Activated naive CD4-positive, alpha-beta T cell treated with anti-CD3 and anti-CD28 coated beads, Interleukin-2, amount 10 ng/mL, durations not matched to agents 7 days and 5 days (primary cell): ENCODE measurements at regions not wholly inside any gene's neighbourhood (a gene's known extent, or its start where the extent isn't known, plus 50 kb on each side); places are given as distances from the start of the nearest gene placed in this dataset.

Experiments used
- CTCF ChIA-PET: fragments of 350-600 bp; sonication (Branson Sonifier 250); formaldehyde crosslinking; loops from one replicate; lab custom pipeline; 2021; ENCODE audit warnings: antibody characterized with exemption; lab: Charles Lee
- DNase-seq: peaks from one replicate; pipeline ENCODE4 v3.0.0-alpha.2; 2020
- H3K27ac Mint-ChIP-seq: one replicate; pipeline ENCODE4 v1.8.0; 2021; ENCODE audit warnings: mild to moderate bottlenecking, moderate library complexity, mixed read lengths
- H3K27me3 Mint-ChIP-seq: one replicate; pipeline ENCODE4 v1.8.0; 2021; ENCODE audit warnings: mild to moderate bottlenecking, mixed read lengths
- H3K36me3 Mint-ChIP-seq: one replicate; pipeline ENCODE4 v1.8.0; 2021; ENCODE audit warnings: mixed read lengths
- H3K4me1 Mint-ChIP-seq: one replicate; pipeline ENCODE4 v1.8.0; 2021; ENCODE audit warnings: mixed read lengths
- H3K4me3 Mint-ChIP-seq: one replicate; pipeline ENCODE4 v1.8.0; 2021; ENCODE audit warnings: mild to moderate bottlenecking, moderate library complexity, mixed read lengths
- H3K9me3 Mint-ChIP-seq: one replicate; pipeline ENCODE4 v1.8.0; 2021; ENCODE audit warnings: mixed read lengths

GRCh38 chr3:22122567-22122966, 371.6 kb upstream of the ZNF385D start:
- CTCF ChIA-PET = no interaction called here
- Mint-ChIP-seq H3K4me1 (no peaks in the 10 kb centered on the region), H3K27ac (no peak overlapping the region), H3K4me3 (no peak overlapping the region), H3K9me3 (no peaks in the 10 kb centered on the region), H3K36me3 (no peaks in the 10 kb centered on the region), H3K27me3 (no peaks in the 10 kb centered on the region)
- DNase-seq = no peak

- Mint-ChIP-seq H3K36me3 (no peaks in the 10 kb centered on the region), H3K9me3 (peaks cover 2% of the 10 kb centered on the region), H3K4me3 (no peak overlapping the region), H3K4me1 (no peaks in the 10 kb centered on the region), H3K27me3 (no peaks in the 10 kb centered on the region), H3K27ac (no peak overlapping the region)
- CTCF ChIA-PET = interaction anchor here (1.3 kb wide), 1 partner anchor 13 kb away, joined by 5 read pairs; no protein-coding TSS in a partner anchor
- DNase-seq = no peak
Observed at GRCh38 chr3:22129101-22129500, 378.1 kb upstream of the ZNF385D start.

GRCh38 chr3:22141769-22142168, 390.8 kb upstream of the ZNF385D start:
- no peak for DNase-seq
- H3K4me3 Mint-ChIP-seq = no peak overlapping the region
- H3K4me1 Mint-ChIP-seq = no peaks in the 10 kb centered on the region
- CTCF ChIA-PET = no interaction called here
- H3K36me3 Mint-ChIP-seq = no peaks in the 10 kb centered on the region
- peaks cover 2% of the 10 kb centered on the region for H3K9me3 Mint-ChIP-seq
- H3K27ac Mint-ChIP-seq = no peak overlapping the region
- H3K27me3 Mint-ChIP-seq = no peaks in the 10 kb centered on the region

GRCh38 chr3:22147161-22147560, 396.2 kb upstream of the ZNF385D start:
- no peak for DNase-seq
- H3K4me1 Mint-ChIP-seq = no peaks in the 10 kb centered on the region
- H3K36me3 Mint-ChIP-seq = no peaks in the 10 kb centered on the region
- CTCF ChIA-PET = no interaction called here
- H3K27me3 Mint-ChIP-seq = no peaks in the 10 kb centered on the region
- no peaks in the 10 kb centered on the region for H3K9me3 Mint-ChIP-seq
- H3K4me3 Mint-ChIP-seq = no peak overlapping the region
- no peak overlapping the region for H3K27ac Mint-ChIP-seq

- Mint-ChIP-seq H3K9me3 (no peaks in the 10 kb centered on the region), H3K27ac (no peak overlapping the region), H3K27me3 (no peaks in the 10 kb centered on the region), H3K4me1 (no peaks in the 10 kb centered on the region), H3K36me3 (no peaks in the 10 kb centered on the region), H3K4me3 (no peak overlapping the region)
- no peak for DNase-seq
- CTCF ChIA-PET = no interaction called here
Observed at GRCh38 chr3:22156868-22157267, 405.9 kb upstream of the ZNF385D start.

- H3K9me3 Mint-ChIP-seq = no peaks in the 10 kb centered on the region
- H3K36me3 Mint-ChIP-seq = no peaks in the 10 kb centered on the region
- CTCF ChIA-PET = no interaction called here
- no peaks in the 10 kb centered on the region for H3K27me3 Mint-ChIP-seq
- H3K4me1 Mint-ChIP-seq = no peaks in the 10 kb centered on the region
- H3K27ac Mint-ChIP-seq = no peak overlapping the region
- no peak for DNase-seq
- H3K4me3 Mint-ChIP-seq = no peak overlapping the region
Observed at GRCh38 chr3:22157848-22158247, 406.8 kb upstream of the ZNF385D start.

GRCh38 chr3:22159004-22159695, 408.1 kb upstream of the ZNF385D start:
- no peaks in the 10 kb centered on the region for H3K9me3 Mint-ChIP-seq
- no peaks in the 10 kb centered on the region for H3K36me3 Mint-ChIP-seq
- no peak overlapping the region for H3K4me3 Mint-ChIP-seq
- no peaks in the 10 kb centered on the region for H3K4me1 Mint-ChIP-seq
- DNase-seq = no peak
- CTCF ChIA-PET = no interaction called here
- no peaks in the 10 kb centered on the region for H3K27me3 Mint-ChIP-seq
- H3K27ac Mint-ChIP-seq = no peak overlapping the region

- H3K27me3 Mint-ChIP-seq = no peaks in the 10 kb centered on the region
- H3K4me1 Mint-ChIP-seq = no peaks in the 10 kb centered on the region
- H3K36me3 Mint-ChIP-seq = no peaks in the 10 kb centered on the region
- no peak overlapping the region for H3K27ac Mint-ChIP-seq
- CTCF ChIA-PET = no interaction called here
- no peak for DNase-seq
- H3K4me3 Mint-ChIP-seq = no peak overlapping the region
- peaks cover 8% of the 10 kb centered on the region for H3K9me3 Mint-ChIP-seq
Observed at GRCh38 chr3:22161315-22161714, 410.3 kb upstream of the ZNF385D start.

GRCh38 chr3:22170370-22170769, 419.4 kb upstream of the ZNF385D start:
- Mint-ChIP-seq H3K4me3 (no peak overlapping the region), H3K36me3 (no peaks in the 10 kb centered on the region), H3K4me1 (no peaks in the 10 kb centered on the region), H3K9me3 (peaks cover 8% of the 10 kb centered on the region), H3K27ac (no peak overlapping the region), H3K27me3 (no peaks in the 10 kb centered on the region)
- CTCF ChIA-PET = no interaction called here
- no peak for DNase-seq

- Mint-ChIP-seq H3K27me3 (no peaks in the 10 kb centered on the region), H3K4me3 (no peak overlapping the region), H3K9me3 (no peaks in the 10 kb centered on the region), H3K27ac (no peak overlapping the region), H3K4me1 (no peaks in the 10 kb centered on the region), H3K36me3 (no peaks in the 10 kb centered on the region)
- no peak for DNase-seq
- CTCF ChIA-PET = no interaction called here
Observed at GRCh38 chr3:22172964-22173363, 422.0 kb upstream of the ZNF385D start.

GRCh38 chr3:22175947-22176346, 424.9 kb upstream of the ZNF385D start:
- H3K4me3 Mint-ChIP-seq = no peak overlapping the region
- H3K4me1 Mint-ChIP-seq = no peaks in the 10 kb centered on the region
- H3K27me3 Mint-ChIP-seq = no peaks in the 10 kb centered on the region
- no peak overlapping the region for H3K27ac Mint-ChIP-seq
- no peak for DNase-seq
- CTCF ChIA-PET = no interaction called here
- H3K36me3 Mint-ChIP-seq = no peaks in the 10 kb centered on the region
- peaks cover 11% of the 10 kb centered on the region for H3K9me3 Mint-ChIP-seq

- peaks cover 11% of the 10 kb centered on the region for H3K9me3 Mint-ChIP-seq
- no peaks in the 10 kb centered on the region for H3K27me3 Mint-ChIP-seq
- H3K4me3 Mint-ChIP-seq = no peak overlapping the region
- H3K4me1 Mint-ChIP-seq = no peaks in the 10 kb centered on the region
- H3K27ac Mint-ChIP-seq = no peak overlapping the region
- CTCF ChIA-PET = no interaction called here
- DNase-seq = no peak
- no peaks in the 10 kb centered on the region for H3K36me3 Mint-ChIP-seq
Observed at GRCh38 chr3:22176911-22177310, 425.9 kb upstream of the ZNF385D start.

GRCh38 chr3:22189616-22190015, 438.6 kb upstream of the ZNF385D start:
- DNase-seq = no peak
- Mint-ChIP-seq H3K36me3 (no peaks in the 10 kb centered on the region), H3K27me3 (no peaks in the 10 kb centered on the region), H3K9me3 (peaks cover 7% of the 10 kb centered on the region), H3K4me1 (no peaks in the 10 kb centered on the region), H3K27ac (no peak overlapping the region), H3K4me3 (no peak overlapping the region)
- CTCF ChIA-PET = no interaction called here

GRCh38 chr3:22199095-22199494, 448.1 kb upstream of the ZNF385D start:
- Mint-ChIP-seq H3K27ac (no peak overlapping the region), H3K9me3 (no peaks in the 10 kb centered on the region), H3K27me3 (no peaks in the 10 kb centered on the region), H3K4me3 (no peak overlapping the region), H3K4me1 (no peaks in the 10 kb centered on the region), H3K36me3 (no peaks in the 10 kb centered on the region)
- DNase-seq = no peak
- CTCF ChIA-PET = no interaction called here

- no peak for DNase-seq
- no peak overlapping the region for H3K4me3 Mint-ChIP-seq
- H3K27me3 Mint-ChIP-seq = no peaks in the 10 kb centered on the region
- H3K36me3 Mint-ChIP-seq = no peaks in the 10 kb centered on the region
- H3K9me3 Mint-ChIP-seq = no peaks in the 10 kb centered on the region
- no peak overlapping the region for H3K27ac Mint-ChIP-seq
- CTCF ChIA-PET = no interaction called here
- H3K4me1 Mint-ChIP-seq = no peaks in the 10 kb centered on the region
Observed at GRCh38 chr3:22208844-22209243, 457.8 kb upstream of the ZNF385D start.

GRCh38 chr3:22209578-22209977, 458.6 kb upstream of the ZNF385D start:
- CTCF ChIA-PET = no interaction called here
- no peak for DNase-seq
- no peaks in the 10 kb centered on the region for H3K27me3 Mint-ChIP-seq
- no peaks in the 10 kb centered on the region for H3K36me3 Mint-ChIP-seq
- H3K4me1 Mint-ChIP-seq = no peaks in the 10 kb centered on the region
- no peak overlapping the region for H3K27ac Mint-ChIP-seq
- no peaks in the 10 kb centered on the region for H3K9me3 Mint-ChIP-seq
- no peak overlapping the region for H3K4me3 Mint-ChIP-seq
